Activated CD4-positive, CD25-positive, alpha-beta regulatory T cell treated with anti-CD3 and anti-CD28 coated beads, Interleukin-2, amount 50 U/mL, for 24 hours (primary cell): ENCODE measurements at regions not wholly inside any gene's neighbourhood (a gene's known extent, or its start where the extent isn't known, plus 50 kb on each side); places are given as distances from the start of the nearest gene placed in this dataset.
"Not testable (repeated sequence)": the region's sequence is repeated elsewhere in the genome, so short reads cannot be mapped to it uniquely, and the experiment has no call there.

Source experiments
- ATAC-seq, 2 donors: fragments of 150-1000 bp; cut with Tn5 transposase; one replicate each; pipeline ENCODE4 v1.10.0; 2021; ENCODE audit warnings: mild to moderate bottlenecking in 1 of 2, moderate library complexity in 1 of 2

DNA sequence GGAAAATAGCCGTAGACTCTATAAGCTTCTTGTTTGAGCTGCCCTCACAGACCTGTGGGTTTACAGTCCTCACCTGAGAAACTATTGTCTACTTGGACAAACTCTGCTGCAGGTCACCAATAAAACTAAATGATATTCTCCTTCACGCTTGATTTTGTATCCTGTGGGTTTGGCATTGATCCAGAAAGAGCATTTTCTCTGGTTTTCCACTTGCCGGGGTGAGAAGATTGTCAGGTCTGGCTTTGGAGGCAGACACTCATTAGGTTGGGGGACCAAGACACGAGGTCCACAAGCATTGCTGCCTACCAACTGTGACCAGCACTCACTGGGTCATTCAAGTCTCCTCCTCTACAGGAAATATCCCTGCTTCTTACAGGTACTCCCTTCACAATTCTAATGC, 68.5 kb downstream of the CDC14C start:
- ATAC-seq: no peak

DNA sequence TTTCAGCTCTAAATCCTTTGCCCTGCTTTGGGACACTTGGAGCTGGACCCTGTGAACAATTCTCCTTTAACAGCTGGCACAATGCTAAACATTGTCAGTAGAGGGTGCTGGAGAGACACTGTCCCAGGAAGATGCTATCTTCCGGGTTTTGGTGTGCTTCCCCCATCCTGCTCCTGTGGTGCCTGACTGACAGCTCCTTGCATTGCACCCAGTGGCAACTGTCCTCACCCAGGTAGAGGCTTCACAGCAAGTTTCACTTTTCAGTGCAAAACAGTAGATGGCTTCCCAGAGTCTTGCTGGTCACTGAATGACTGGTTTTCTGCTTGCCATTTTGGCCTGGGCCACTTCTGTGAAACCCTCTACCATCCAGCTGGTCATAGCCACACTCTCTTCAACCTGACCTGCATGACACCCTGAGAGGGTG, 77.3 kb downstream of the CDC14C start:
- ATAC-seq: no peak

DNA sequence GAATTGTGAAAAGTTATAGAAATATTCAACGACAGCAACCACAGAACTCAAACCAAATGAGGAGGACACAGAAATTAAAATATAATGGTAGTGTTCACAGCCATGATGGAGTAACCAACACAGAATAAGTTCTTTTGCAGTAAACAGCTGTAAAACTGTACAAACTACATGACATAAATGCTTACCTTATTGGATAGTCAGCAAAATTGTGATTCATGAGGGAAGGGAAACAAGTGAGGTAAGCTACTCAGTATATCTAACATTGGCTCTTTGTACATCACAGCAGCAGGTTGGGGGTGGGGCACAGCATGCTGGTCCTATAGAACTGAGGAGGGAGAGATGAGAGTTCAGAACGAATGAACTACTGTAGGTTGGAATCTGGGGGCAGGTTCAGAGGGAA, 86.4 kb downstream of the CDC14C start:
- ATAC-seq: no peak

DNA sequence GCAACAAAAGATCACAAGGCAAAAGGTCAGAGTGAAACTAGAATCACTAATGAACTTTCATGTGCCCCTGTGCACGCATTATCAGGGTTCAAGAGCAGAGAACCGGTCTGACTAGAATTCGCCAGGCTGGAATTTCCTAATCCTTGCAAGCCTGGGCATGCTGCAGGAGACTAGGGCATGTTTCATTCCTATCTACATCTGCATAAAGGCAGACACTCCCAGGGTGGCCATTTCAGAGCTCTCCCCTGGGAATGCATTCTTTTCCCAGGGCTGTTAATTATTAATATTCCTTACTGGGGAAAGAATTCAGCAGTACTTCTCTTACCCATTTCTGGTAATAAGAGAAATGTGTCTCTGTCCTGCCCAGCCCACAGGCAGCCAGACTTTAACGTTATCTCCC, 90.5 kb downstream of the CDC14C start:
- no peak for ATAC-seq

DNA sequence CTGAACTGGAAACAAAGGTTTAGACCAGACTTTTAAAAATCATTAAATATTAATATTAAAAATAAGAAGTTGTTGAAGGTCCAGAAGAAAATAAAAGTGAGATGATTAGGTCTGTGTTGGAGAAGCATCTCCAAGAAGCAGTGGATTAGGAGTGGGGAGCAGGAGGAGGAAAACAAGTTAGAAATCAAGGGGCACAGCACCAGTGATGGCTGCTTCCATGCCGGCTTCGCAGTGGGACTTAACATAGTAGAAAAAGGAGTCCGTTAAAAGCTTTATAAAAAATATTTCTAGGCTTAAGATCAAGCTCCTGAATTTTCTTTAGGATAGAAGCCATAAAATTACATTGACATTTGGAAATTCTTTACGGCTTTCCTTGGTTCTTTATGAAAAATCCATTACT, 95.8 kb downstream of the CDC14C start:
- ATAC-seq: no peak

DNA sequence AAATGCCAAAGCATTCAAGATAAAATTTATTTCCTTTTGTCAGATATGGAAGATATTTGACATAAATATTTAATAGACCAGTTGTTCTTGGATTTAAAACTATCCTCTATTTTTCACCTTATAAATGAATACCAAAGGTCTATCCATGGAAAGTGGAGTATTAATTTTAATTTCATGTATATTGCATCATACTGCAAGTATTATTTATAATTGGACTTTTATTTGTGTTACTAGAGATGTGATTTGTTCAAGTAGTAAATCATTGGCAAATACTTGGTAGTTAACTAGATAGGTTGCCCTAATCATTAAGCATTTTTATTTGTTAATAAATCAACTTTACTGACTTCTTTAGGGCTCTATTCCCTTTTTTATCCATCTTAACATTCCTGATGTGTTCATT, 98.1 kb downstream of the CDC14C start:
- ATAC-seq: no peak

DNA sequence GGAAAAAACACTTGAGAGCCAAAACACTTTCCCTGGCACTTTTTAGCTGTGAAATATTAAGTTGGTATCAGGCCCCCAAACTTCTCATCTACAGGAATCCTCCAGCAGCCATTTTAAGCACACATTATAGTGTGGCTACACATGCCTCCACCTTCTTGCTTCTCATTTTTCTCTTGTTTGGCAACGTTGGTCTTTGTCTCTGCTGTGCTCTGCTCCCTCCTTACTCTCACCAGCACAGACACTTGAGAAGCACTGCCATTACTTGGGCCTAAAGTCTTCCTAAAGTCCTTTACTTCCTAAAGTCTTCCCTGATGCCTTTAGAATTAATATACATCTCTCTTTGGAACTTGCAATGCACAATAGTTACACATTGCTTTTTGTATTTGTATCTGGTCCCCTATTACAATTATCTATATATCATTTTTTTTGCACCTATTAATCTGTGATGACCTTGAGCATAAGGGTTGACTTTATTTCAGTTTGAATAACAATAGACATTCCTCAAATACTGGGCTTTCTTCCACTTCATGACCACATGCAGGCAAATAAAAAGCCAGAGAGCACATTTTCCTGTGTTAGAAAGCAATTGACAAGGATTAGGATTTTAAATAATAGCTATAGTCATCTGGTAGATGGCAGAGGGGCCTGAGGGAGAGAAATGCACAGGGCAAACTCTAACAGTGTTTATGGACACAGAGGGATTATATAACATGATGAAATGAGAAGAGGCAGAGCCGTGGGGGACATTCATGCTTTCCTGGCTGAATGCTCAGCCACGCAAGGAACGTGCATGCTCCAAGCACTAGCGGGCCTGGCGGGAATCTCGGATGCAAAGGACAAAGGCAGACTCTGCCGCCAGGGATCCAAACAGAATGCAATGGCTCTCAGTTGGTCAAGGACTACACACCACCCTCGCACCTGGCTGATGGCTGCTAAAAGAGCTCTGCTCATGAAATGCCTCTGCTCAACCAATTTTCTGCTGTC, 99.3 kb downstream of the CDC14C start:
- ATAC-seq: no peak

DNA sequence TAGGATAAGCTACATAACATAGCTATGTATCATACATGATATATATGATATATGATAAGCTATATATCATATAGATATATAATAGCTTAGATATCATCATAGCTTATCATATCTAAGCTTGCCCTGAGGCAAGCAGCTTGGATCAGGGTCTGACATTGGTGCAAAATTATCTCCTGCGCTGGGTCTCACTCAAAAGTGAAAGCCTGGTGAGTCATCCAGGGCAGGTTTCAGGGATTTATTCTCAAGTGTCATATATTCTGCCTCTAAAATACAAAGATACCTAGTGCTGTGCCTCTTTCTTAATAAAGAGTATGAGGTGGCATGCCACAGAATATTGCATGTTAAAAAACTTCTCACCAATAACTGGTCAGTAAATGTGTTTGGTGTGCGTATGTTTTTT, 105.9 kb downstream of the CDC14C start:
- no peak for ATAC-seq

DNA sequence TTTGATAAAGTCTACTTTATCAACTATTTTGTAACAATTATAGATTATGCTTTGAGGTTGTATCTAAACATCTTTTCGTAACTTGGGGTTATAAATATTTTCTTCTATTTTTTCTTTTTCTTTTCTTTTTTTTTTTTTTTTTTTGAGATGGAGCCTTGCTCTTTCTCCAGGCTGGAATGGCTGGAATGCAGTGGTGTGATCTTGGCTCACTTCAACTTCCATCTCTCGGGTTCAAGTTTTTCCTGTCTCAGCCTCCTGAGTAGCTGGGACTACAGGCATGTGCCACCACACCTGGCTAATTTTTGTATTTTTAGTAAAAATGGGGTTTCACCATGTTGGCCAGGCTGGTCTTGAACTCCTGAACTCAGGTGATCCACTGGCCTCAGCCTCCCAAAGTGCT, 108.8 kb downstream of the CDC14C start:
- not testable (repeated sequence) for ATAC-seq

DNA sequence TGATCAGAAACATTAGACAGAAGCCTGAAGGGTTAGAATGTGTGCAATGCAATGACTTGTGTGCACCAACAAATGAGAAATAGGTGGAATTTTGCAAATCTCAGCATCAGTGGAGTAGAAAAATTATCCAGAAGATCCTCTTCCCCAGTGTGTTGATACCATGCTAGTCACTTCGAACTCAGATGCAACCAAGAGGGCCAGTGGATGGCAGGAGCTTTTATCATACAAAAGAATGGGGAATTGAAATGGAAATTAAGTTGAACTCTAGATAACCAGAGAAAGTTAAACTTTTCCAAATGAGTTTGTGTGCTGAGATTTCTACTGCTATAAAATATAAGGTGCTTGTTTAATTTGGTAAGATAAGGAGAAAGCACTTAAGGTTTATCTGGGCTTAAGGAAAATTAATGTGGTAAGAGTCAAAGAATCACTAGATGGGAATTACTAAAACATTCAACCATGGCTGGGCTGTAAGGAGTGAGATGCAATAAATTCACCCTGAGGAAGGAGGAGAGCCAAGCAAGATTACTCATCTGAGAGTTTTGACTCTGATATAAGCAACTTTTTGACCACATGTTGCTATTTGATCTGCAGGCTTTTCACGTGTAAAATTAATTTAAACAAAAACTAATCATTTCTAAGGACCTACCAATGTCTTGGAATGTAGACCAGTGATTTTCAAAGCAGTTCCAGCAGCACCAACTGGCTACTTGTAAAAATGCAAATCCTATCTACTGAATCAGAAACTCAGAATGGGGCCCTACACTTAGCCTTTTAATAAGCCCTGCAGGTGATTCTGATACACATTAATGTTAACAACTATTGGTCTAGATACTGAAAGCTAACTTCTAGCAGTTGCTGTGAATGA, 113.2 kb downstream of the CDC14C start:
- no peak for ATAC-seq

DNA sequence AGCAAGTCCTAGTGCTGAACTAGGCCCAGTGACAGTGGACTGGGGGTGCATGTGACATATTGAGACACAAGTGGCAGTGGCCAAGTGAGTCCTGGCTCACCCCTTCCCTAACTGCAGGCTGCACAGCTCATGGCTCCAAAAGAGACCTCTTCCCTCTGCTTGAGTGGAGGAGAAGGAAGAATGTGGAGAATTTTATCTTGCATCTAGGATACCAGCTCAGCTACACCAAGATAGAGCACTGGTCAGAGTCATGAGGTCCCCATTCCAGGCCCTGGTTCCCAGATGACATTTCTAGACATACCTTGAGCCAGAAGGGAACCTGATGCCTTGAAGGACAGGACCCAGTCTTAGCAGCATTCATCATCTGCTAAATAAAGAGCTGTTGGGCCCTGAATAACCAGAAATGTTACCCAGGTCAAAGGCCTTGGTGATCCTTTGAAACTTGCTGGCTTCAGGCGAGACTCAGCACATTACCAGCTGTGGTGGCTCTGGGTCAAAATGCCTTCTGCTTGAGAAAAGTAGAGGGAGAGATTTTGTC, 114.5 kb downstream of the CDC14C start:
- ATAC-seq: no peak

DNA sequence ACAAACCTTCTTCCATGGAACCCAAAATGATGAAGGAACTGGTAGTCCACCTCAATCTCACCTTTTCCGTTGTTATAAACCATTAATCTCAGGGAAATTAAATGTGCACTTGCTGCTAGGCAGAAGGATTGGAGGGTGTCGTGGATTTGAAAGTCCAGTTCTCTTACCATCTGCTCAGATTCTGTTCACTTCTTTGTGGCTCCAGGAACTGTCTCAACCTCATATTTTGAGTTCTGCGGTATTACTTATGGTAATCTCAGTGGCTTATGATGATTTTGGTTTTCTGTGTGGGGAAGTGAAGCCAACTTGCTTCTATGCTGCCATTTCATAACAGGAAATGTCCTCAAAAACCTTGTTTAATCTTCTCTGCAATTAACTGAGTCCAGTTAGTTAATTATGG, 136.4 kb downstream of the CDC14C start:
- no peak for ATAC-seq

DNA sequence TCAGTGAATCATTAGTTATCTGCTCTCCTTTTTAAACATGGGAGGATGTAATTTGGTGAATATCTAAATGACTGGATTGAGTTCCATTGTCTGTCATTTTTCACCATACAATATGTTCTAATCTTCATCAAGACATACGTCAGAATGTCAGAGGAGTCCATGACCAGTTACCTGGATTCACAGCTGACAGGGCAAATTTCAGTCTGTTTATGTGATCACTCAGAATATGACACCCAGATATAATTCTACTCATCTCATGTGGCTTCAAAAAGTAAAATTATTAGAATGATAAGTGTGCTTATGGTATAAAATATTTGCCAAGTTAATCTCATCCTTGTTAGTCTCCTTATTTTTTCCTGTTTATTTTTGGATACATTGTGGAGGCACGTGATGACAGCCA, 150.2 kb downstream of the CDC14C start:
- ATAC-seq: no peak

DNA sequence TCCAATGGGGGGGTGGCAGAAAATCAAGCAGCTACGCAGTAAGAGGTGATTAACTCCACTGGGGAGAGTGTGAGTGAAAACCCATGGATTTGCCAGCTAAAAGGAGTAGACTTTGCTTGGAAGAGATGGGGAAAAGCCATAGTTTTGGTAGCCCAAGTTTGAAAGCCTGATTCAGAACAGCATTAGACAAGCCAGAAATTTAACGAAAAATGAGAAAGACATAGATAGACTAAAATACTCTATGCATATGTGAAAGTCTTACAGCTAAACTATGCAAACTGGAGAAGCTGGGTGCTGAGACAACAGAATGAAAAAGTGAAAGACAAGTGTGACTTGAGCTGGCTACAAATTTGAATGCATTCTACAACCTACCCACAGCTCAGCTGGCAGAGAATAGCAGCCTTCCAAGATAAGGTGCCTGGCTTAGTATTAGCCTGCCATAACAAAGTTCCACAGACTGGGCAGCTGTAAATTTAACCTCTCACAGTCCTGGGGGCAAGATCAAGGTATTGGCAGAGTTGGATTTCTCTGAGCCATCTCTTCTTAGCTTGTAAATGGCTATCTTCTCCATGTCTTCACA, 156.6 kb downstream of the CDC14C start:
- no peak for ATAC-seq

DNA sequence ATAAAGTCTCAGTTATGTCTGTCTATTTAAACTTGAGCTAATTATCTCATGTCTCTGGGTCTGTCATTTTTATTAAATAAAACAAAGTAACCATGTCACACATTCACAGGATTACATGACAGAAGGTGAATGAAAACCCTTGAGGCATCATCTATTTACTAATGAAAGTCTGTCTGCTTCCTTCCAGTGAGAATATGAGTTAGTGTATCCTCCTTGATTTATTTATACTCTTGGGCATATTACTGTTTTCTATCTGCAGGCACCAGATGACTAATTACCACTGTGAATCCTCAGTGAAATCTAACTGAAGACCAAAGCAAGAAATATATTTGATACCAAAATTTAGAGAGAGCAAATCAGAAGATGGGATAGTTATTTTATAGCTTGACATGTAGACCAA, 163.7 kb downstream of the CDC14C start:
- no peak for ATAC-seq

DNA sequence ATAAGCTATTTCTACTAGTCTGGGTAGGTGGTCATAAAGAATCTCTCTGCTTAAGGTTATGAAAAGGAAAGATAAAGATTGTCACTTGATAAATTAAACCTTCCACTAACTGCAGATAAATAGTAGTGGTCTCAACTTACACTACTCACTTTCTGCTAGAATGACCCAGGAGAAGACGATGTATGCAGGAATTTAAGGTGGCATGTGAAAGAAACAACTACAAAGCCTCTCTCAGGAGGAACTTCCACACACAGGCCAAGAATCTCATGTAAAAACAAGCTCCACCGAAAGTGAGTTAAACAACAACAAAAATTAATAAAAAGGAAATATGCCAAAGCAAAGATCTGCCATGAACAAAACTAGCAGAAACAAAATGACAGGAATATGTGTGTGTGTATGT, 165.4 kb downstream of the CDC14C start:
- ATAC-seq: no peak

DNA sequence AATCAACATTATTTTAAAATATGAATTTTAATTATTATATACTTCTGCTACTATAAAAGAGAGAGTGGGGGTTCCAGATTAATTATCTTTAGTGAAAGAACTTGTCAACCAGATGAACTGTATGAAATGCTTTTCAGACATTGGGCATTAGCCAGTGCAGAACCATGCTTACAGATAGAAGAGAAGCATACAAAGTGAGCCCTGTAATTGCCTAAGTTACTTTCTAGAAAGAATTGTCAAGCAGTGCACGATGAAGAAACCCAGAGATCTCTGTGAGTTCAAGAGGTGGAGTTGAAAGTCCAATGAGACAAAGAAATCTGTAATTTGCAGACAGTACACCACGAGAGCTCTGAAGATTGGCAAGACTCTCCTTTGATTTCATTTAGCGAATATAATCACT, 166.7 kb downstream of the CDC14C start:
- ATAC-seq: no peak

DNA sequence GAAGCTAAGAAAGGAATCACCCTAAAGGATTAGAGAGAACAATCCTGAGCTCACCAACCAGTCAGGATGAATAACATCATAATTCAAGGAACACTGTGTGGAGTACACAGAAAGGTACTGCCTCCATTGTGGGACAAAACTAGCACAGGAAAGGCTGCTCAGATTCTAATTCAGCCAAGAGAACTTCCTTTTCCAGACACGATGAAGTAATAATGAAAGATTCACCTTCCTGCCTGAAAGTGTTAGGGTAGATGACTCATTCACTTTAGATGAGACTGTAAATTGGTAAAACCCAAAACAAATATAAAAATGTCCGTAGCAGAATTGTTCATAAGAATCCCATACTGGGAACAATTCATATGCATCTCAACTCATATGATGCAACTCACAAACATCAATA, 167.2 kb downstream of the CDC14C start:
- ATAC-seq: no peak

DNA sequence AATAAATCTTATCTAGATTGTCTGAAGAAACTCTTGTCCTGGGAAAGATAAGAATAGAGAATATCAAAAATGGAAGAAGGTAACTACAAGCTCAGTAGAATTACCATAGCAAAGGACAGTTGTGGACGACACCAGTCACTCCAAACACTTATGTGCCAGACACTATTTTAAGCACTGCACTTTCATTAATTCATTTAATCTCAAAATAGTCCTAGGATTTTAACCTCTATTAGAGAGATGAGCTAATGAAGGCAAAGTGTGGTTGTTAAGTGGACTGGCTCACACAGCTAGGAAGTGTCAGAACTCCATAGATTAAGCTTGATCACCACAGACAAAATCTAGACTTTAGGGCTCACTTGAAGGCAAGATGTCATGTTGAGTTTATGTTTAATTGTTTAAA, 168.9 kb downstream of the CDC14C start:
- ATAC-seq: no peak

DNA sequence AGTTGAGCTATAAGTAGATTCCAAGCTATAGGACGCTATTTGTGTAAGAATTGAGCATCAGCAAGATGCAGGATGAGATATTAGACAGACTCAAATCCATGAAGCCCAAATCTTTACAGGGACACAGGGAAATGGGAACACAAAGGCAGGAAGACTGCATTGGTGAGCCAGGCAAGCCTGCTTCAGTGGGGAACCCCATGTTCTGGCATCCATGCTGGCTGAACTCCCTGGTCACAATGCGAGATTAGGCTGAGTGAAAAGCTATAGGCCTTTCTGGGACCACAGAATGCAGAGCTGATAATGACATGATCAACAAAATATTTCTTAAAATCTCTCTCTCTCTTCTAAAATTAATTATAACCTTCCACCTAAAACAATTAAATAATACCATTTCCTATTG, 170.5 kb downstream of the CDC14C start:
- ATAC-seq: no peak

DNA sequence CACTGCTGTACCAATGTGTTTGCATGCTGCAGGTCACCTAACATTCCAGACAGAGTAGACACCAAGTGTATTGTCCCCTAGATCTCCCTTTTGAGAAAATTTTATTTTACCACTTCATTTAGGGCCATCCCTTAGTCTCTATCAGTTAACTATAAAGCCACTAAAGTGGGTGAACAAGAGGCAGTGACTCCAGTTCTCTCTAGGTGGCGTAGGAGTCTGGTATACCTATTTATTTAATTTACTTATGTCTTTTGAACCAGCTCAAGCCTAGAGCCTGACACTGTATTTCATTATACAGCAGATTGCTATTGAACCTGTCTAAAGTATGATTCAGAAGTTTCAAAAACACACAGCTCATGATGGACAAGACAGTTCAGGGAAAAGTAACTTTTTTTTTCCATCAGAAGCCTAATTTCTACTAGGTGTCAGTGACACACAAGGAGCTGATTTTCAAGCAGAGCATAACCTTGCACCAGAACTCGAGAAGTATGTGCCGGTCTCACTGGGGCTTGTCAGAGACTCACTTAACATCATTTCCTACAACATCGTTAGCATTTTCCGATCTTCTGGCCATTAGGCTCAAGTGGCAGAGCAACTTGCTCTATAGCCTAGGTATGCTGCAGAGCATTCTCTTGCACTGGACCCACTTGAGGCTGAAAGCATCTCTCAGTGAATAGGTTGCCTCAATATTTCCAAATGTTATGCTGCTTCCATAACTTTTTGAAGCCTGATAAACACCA, 175.4 kb downstream of the CDC14C start:
- no peak for ATAC-seq
